HEK293T (cell line): ENCODE measurements at regions not wholly inside any gene's neighbourhood (a gene's known extent, or its start where the extent isn't known, plus 50 kb on each side); places are given as distances from the start of the nearest gene placed in this dataset.

ENCODE experiments used
- CTCF ChIA-PET: fragments of 350-600 bp; formaldehyde crosslinking; extraction: SDS; loops from one replicate; lab custom pipeline; 2021; ENCODE audit warnings: antibody characterized with exemption, inconsistent platforms; lab: Yijun Ruan, JAX
- POLR2A ChIA-PET: fragments of 350-600 bp; formaldehyde crosslinking; extraction: SDS; loops from one replicate; lab custom pipeline; 2020; ENCODE audit warnings: antibody characterized with exemption, inconsistent platforms; lab: Yijun Ruan, JAX
- DNase-seq: peaks from one replicate; pipeline ENCODE4 v3.0.0; 2012; ENCODE audit warnings: mixed read lengths; ENCODE audit errors: extremely low spot score
- ARNT ChIP-seq: fragments of 450-650 bp; IDR thresholded peaks from 2 replicates; pipeline ENCODE4 v1.6.1; 2017; ENCODE audit warnings: mild to moderate bottlenecking
- BHLHE40 ChIP-seq: fragments of 450-650 bp; IDR thresholded peaks from 2 replicates; pipeline ENCODE4 v1.6.1; 2016; ENCODE audit warnings: mild to moderate bottlenecking, moderate library complexity, borderline replicate concordance
- CTBP1 ChIP-seq: fragments of 450-650 bp; IDR thresholded peaks from 2 replicates; pipeline ENCODE4 v1.6.1; 2016; ENCODE audit warnings: borderline replicate concordance
- ELF4 ChIP-seq: fragments of 450-650 bp; IDR thresholded peaks from 2 replicates; pipeline ENCODE4 v1.6.1; 2017; ENCODE audit warnings: antibody characterized with exemption
- FOXA1 ChIP-seq: fragments of 450-650 bp; IDR thresholded peaks from 2 replicates; pipeline ENCODE4 v1.6.1; 2016; ENCODE audit warnings: mild to moderate bottlenecking
- FOXK2 ChIP-seq: fragments of 450-650 bp; IDR thresholded peaks from 2 replicates; pipeline ENCODE4 v1.6.1; 2016; ENCODE audit warnings: mild to moderate bottlenecking
- FOXM1 ChIP-seq: fragments of 450-650 bp; IDR thresholded peaks from 2 replicates; pipeline ENCODE4 v1.6.1; 2017; ENCODE audit warnings: mild to moderate bottlenecking, borderline replicate concordance
- HDGF ChIP-seq: fragments of 450-650 bp; IDR thresholded peaks from 2 replicates; pipeline ENCODE4 v1.6.1; 2017; ENCODE audit warnings: antibody characterized with exemption, borderline replicate concordance
- L3MBTL2 ChIP-seq: fragments of 450-650 bp; conservative IDR thresholded peaks from 2 replicates; pipeline ENCODE4 v1.6.1; 2016; ENCODE audit warnings: mild to moderate bottlenecking
- LEF1 ChIP-seq: fragments of 450-650 bp; IDR thresholded peaks from 2 replicates; pipeline ENCODE4 v1.6.1; 2017; ENCODE audit warnings: mild to moderate bottlenecking, borderline replicate concordance
- NFRKB ChIP-seq: fragments of 450-650 bp; IDR thresholded peaks from 2 replicates; pipeline ENCODE4 v1.6.1; 2016; ENCODE audit warnings: mild to moderate bottlenecking, moderate library complexity
- SP1 ChIP-seq: fragments of 450-650 bp; IDR thresholded peaks from 2 replicates; pipeline ENCODE4 v1.6.1; 2017
- SUZ12 ChIP-seq: fragments of 450-650 bp; IDR thresholded peaks from 2 replicates; pipeline ENCODE4 v1.6.1; 2016; ENCODE audit warnings: mild to moderate bottlenecking
- TARDBP ChIP-seq: fragments of 450-650 bp; IDR thresholded peaks from 2 replicates; pipeline ENCODE4 v1.6.1; 2016
- ZNF384 ChIP-seq: fragments of 450-650 bp; IDR thresholded peaks from 2 replicates; pipeline ENCODE4 v1.6.1; 2016
- TF ChIP-seq, protein P1 (sequence below): fragments of 450-650 bp; IDR thresholded peaks from 2 replicates; pipeline ENCODE4 v1.6.1; 2016

- TF ChIP-seq TARDBP (no peak), FOXK2 (no peak), HDGF (no peak), LEF1 (no peak), SP1 (no peak), ELF4 (no peak), CTBP1 (no peak), BHLHE40 (no peak)
- TF ChIP-seq, protein P1, sequence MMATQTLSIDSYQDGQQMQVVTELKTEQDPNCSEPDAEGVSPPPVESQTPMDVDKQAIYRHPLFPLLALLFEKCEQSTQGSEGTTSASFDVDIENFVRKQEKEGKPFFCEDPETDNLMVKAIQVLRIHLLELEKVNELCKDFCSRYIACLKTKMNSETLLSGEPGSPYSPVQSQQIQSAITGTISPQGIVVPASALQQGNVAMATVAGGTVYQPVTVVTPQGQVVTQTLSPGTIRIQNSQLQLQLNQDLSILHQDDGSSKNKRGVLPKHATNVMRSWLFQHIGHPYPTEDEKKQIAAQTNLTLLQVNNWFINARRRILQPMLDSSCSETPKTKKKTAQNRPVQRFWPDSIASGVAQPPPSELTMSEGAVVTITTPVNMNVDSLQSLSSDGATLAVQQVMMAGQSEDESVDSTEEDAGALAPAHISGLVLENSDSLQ: no peak
- ChIA-PET CTCF (no interaction called here), POLR2A (no interaction called here)
- DNase-seq: no peak
Measured at GRCh38 chr5:121031491-121031890, 567.4 kb downstream of the PRR16 start.

DNA sequence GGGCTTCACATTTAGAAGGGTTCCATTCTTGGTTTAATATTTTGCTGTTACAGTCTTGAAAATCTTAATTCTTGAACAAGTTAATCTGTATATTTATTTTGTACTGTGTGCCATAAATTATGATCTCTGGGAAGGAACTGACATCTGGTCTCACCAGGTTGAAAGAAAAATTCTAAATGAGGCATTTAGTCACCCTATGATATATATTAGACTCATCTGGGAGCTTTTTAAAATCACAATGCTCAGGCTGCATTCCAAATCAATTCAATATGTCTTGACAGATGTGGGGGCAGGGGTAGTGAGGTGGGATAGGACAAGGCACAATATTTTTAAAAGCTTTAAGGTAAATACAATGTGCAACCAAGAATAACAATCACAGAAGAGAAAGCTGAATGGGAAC lies 569.2 kb downstream of the PRR16 start:
- no peak for TF ChIP-seq SUZ12
- TF ChIP-seq FOXM1: no peak
- TF ChIP-seq BHLHE40: no peak
- no peak for TF ChIP-seq ZNF384
- no peak for TF ChIP-seq L3MBTL2
- no peak for TF ChIP-seq SP1
- TF ChIP-seq HDGF: no peak
- no peak for TF ChIP-seq FOXA1
- no peak for TF ChIP-seq NFRKB
- no peak for TF ChIP-seq ARNT
- TF ChIP-seq, protein P1: no peak
- TF ChIP-seq LEF1: no peak
- TF ChIP-seq ELF4: no peak
- no peak for DNase-seq
- ChIA-PET POLR2A (no interaction called here), CTCF (interaction anchor here (0.8 kb wide), 1 partner anchor 723 kb away, joined by 3 read pairs; no protein-coding TSS in a partner anchor)

DNA sequence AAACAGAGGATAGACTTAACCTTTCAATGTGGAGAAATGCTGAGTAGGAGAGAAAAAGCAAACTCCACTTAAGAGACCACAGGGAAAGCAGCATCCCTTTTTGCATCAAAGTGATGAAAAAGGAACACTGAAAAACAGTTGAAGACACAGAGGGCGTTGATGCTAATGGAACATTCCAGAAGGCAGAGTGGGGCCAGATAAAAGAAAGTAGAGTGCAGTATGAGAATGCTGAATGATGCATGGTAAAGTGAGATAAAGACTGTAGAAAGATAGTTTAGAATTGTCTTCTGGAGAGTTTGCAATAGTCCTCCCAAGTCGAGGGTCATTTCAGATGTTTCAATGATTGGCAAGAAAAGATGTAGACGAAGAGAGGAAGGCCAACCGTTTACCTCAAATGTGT lies 574.3 kb downstream of the PRR16 start:
- ChIA-PET CTCF (no interaction called here), POLR2A (no interaction called here)
- TF ChIP-seq, protein P1: no peak
- no peak for TF ChIP-seq FOXK2
- TF ChIP-seq ARNT: no peak
- TF ChIP-seq SUZ12: no peak
- no peak for TF ChIP-seq FOXM1
- TF ChIP-seq FOXA1: no peak
- no peak for TF ChIP-seq ELF4
- no peak for DNase-seq

DNA sequence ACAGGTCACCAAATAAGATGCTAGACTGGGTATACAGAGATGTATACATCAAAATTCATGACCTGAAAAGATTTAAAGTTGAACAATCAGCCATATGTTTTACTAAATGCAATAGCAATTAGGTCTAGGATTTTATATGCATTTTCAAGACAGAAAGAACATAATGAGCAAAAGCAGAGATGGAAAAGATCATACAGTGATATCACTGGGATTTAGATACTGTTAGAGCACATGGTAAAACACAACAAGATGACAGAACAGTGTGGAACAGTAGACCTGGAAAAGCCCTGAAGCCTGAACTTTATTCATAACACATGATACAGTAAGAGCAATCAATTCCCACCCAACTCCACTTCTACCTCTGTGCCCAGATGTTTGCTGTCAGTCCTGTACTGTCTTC lies 585.9 kb downstream of the PRR16 start:
- ChIA-PET CTCF (no interaction called here), POLR2A (no interaction called here)
- no peak for TF ChIP-seq ELF4
- TF ChIP-seq NFRKB: no peak
- no peak for TF ChIP-seq L3MBTL2
- no peak for TF ChIP-seq FOXM1
- no peak for TF ChIP-seq ZNF384
- TF ChIP-seq SP1: no peak
- TF ChIP-seq TARDBP: no peak
- no peak for TF ChIP-seq FOXA1
- TF ChIP-seq, protein P1: no peak
- TF ChIP-seq FOXK2: no peak
- TF ChIP-seq LEF1: no peak
- TF ChIP-seq HDGF: no peak
- no peak for TF ChIP-seq SUZ12
- TF ChIP-seq BHLHE40: no peak
- TF ChIP-seq ARNT: no peak
- TF ChIP-seq CTBP1: no peak
- no peak for DNase-seq

- TF ChIP-seq SUZ12 (no peak), FOXM1 (no peak), ARNT (no peak), L3MBTL2 (no peak), ZNF384 (no peak), ELF4 (no peak), FOXA1 (no peak), FOXK2 (no peak), TARDBP (no peak), BHLHE40 (no peak), NFRKB (no peak), CTBP1 (no peak), SP1 (no peak)
- TF ChIP-seq, protein P1: no peak
- CTCF ChIA-PET: no interaction called here
- no peak for DNase-seq
- POLR2A ChIA-PET: no interaction called here
Measured at GRCh38 chr5:121053055-121053985, 589.2 kb downstream of the PRR16 start.
